Activated CD4-positive, alpha-beta T cell treated with anti-CD3 and anti-CD28 coated beads for 48 hours (primary cell): ENCODE measurements at regions not wholly inside any gene's neighbourhood (a gene's known extent, or its start where the extent isn't known, plus 50 kb on each side); places are given as distances from the start of the nearest gene placed in this dataset.
"Not testable (repeated sequence)": the region's sequence is repeated elsewhere in the genome, so short reads cannot be mapped to it uniquely, and the experiment has no call there.

Source experiments
- DNase-seq: peaks from one replicate; pipeline ENCODE4 v3.0.0-alpha.2; 2020

DNA sequence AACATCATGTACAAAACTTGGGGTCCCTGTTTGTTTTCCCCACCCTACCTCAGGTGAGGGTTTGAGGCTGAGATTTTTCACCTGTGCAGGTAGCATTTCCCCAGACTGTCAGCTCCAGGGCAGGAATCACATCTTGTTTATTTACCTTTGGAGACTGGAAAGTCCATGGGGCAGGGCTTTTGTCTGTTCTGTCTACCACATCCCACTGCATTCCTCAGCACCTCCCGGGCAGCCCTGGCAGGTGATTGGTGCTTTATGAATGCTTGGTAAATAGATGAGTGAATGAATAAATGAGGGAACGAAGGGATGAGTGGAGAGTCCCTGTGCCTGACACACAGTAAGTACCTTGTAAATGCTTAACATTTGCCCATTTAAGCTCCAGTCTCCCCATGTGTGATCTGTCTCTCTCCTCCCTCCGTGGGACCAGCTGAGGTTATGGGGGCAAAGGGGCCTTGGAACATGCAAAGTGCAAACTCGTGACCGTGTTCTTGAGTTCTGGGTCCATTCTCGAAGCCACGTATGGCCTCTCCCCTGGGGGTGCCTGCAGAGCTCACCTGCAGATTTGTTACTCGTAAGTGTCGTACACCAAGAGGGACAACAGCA, 69.7 kb upstream of the PMEPA1 start:
- DNase-seq, result no peak

DNA sequence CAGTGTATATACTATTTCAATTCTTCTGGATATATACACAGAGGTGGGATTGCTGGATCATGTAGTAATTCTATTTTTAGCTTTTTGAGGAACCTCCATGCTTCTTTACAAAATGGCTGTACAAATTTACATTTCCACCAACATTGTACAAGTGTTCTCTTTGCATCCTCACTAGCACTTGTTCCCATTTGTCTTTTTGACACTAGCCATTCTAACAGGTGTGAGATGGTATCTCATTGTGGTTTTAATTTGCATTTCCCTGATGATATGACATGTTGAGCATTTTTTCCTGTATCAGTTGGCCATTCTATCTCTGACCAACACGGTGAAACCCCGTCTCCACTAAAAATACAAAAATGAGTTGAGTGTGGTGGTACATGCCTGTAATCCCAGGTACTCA, 68.1 kb upstream of the PMEPA1 start:
- no peak for DNase-seq

DNA sequence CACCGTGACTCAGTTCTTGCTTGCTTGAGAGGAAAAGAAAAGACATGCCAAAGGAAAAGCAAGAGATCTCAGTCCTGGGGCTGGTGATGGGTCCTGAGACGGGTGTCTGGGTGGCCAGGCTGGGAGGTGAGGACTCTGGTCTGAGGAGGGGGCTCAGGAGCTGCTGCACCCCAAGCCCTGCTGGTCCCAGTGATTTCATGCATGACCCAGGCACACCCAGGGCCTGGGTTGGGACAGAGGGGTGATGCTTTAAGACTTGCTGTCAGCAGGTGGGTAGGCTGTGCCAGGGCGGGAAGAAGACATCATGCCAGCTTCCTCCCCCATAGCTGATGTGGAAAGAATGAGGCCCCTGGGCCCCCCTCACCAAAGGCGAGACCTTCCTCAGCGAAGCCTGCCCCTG, 65.1 kb upstream of the PMEPA1 start:
- no peak for DNase-seq

DNA sequence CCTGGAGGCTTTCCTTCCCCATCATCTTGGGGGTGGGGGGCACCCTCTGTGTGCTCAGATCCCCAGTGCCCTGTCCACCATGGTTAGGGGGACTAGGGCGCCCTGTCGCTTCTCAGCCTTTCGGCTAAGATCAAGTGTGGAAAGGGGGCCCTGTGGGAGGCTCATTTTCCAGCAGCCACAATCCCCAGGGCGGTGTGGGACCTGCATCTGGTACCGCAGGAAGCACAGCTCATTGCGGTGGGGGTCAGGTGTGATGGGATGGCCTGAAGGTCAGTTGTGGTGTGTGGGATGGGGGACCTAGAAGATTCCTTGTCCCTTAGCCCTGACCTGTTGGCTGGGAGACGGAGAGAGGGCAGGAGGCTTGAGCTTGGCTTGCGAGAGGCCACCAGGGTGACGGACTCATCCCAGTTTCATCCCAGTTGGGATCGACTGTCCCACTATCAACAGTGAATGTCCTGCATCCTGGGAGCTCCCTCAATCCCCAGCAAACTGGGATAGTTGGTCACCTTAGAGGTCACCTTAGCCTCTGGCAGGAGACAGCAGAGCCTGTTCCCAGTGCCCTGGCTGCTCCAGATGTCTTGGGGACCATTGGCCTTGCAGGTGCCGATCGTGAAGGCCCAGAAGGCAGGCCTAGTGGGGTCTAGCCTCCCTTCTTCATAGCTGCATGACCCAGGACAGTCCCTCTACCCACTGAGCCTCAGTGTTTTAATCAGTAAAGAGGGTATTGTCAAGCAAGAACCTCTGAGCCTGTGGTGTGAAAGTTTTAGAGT, 64.5 kb upstream of the PMEPA1 start:
- no peak for DNase-seq

DNA sequence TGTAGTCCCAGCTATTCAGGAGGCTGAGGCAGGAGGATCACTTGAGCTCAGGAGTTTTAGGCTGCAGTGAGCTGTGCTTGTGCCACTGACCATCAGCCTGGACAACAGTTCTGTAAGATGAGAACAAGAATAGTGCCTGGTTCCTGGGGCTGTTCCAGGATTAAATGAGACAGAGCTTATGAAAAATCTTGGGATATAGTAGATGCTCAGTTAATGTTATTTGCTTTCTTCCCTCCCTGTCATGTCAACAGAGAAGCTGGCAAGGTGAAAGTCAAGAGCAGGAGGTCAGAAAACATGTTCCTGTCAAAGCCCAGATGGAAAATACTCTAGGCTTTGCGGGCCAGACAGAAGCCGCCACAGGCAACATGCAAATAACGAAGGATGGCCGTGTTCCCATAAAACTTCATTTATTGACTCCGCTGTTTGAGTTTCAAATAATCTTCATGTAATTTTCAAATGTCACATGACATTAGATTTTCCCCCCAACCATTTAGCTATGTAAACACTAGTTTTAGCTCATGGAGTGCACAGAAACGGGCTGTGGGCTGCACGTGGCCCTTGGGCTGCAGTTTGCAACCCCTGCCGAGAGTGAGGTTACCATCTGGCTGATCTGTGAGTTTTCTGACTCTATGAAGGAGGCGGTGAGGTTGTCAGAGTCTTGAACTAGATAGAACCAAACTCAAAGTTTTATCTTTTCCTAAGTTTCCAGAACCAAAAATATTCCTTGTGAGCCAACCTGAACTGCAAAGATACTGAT, 63.4 kb upstream of the PMEPA1 start:
- no peak for DNase-seq

DNA sequence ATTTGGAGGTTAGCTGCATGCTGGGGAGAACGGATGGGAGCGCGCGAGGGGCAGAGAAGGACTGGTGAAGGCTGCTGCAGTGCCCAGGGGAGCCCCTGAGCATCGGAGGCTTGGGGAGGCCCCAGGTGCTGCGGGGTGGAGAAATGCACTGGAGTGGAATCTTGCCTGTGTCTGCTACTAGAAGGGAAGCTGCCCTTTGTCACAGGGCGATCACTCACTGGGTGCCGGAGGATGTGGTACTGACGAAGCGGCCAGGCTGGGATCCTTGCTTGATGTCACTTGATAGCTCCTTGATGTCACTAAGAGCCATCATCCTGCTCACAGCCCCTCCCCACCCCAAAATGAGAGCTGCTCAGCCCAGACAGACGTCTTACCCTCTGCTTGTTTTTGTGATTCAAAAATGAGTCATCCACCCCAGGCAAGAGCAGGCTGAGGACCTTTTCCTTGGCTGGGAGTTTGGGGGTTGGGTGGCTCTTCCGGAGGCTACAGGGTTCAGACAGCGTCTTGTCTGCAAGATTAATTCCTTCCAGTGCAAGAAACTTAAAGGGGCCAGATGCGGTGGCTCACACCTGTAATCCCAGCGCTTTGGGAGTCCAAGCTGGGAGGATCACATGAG, 62.6 kb upstream of the PMEPA1 start:
- DNase-seq, result peak; percentile 39

DNA sequence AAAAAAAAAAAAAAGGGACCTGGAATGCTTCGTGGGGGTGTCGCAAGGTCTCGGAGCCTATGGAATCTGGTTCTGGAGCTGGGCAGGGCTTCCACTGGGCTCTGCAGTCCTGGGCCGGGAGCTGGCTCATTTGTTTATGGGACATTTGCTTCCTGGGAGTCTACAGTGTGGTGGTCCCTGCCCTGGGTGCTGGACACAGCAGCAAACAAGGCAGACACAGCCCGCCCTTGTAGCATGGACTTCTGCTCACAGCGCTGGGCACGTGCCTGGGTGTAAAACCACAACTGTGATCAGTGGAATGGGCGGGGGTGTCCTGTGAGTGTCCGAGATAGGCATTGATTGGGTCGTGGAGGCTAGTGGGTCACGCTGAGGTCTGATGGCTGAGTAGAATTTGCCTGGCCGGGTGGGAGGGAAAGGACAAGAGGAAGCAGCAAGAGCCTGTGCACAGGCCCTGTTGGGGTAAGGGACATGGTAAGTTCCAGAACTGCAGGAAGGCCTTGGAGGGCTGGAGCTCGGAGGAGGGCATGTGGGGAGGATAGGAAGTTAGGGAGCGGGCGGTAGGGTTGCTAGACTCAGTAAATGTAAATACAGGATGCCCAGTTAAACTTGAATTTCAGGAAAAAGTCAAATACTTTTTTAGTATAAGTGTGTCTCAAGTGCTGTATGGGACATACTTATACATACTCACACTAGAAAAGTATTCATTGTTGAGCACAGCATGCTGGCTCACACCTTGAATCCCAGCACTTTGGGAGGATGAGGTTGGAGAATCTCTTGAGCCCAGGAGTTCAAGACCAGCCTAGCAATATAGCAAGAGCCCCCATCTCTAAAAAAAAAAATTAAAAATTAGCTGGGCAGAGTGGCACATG, 61.3 kb upstream of the PMEPA1 start:
- no peak for DNase-seq

DNA sequence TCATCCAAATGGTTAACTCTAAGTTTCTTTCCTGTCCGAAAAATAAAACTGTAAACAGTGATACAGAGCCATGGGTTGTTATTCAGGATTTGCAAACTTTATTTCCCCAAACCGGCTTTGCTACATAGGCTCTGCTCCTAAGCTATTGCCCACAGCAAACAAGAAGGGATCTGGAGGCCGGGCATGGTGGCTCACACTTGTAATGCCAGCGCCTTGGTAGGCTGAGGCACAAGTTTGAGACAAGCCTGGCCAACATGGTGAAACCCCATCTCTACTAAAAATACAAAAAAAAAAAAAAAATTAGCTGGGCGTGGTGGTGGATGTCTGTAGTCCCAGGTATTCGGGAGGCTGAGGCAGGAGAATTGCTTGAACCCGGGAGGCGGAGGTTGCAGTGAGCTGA, 60.6 kb upstream of the PMEPA1 start:
- not testable (repeated sequence) for DNase-seq

DNA sequence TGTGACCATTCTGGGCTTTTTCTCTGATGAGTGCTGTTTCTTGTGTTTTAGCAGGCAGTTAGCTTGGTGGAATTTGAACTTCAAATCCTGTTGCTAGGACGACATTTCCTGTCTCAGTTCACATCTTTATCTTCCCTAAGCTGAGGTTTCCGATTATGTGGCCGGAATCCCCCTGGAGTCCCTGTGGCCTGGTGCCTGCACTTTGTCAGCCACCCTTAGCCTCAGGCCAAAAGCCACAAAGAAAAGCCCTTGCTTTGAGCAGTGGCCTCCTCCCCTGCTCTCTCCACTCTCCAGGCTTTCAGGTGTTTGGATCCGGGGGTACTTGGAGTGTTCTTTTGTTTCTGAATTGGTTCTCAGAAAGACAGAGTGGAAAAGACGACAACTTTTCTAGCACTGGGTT, 59.9 kb upstream of the PMEPA1 start:
- no peak for DNase-seq

DNA sequence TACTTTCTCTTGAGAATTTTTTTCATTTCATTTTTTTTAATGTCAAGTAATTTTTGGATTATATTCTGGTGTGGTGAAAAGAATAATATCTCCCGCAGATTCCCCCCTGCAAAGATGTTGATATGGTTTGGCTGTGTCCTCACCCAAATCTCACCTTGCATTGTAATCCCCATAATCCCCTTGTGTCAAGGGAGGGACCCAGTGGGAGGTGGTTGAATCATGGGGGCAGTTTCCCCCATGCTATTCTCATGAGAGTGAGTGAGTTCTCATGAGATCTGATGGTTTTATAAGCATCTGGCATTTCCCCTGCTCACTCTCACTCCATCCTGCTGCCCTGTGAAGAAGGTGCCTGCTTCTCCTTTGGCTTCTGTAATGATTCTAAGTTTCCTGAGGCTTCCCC, 58.7 kb upstream of the PMEPA1 start:
- no peak for DNase-seq

DNA sequence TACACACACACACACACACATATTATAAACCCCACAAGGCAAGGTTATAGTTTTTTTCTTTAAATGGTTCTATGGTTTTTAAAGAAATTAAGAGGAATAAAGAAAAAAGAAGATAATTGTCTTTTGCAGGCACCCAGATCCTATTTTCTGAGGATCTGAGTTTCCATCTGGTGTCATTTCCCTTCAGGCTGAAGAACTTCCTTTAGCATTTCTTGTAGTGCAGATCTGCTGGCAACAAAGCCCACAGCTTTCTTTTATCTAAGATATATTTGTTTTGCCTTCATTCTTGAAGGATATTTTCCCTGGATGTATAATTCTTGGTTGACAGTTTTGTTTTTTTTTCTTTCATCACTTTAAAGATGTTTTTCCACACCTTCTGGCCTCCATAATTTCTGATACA, 57.6 kb upstream of the PMEPA1 start:
- no peak for DNase-seq

DNA sequence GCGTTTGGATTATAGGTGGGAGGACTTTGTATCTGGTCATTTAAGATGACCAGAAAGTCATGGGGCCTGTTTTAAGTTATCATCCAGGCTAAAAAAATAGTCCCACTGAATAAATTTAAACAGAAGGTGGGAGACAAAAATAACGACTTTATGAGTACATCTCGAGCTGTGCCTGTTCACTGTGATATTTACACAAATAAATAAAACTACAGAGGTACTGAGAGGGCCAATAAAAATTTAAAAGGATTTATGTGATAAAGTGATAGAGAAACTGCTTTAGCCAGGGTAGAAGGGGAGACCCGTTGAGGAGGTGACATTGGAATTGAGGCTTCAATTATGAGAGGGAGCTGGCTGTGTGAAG, 53.4 kb upstream of the PMEPA1 start:
- DNase-seq, result no peak

DNA sequence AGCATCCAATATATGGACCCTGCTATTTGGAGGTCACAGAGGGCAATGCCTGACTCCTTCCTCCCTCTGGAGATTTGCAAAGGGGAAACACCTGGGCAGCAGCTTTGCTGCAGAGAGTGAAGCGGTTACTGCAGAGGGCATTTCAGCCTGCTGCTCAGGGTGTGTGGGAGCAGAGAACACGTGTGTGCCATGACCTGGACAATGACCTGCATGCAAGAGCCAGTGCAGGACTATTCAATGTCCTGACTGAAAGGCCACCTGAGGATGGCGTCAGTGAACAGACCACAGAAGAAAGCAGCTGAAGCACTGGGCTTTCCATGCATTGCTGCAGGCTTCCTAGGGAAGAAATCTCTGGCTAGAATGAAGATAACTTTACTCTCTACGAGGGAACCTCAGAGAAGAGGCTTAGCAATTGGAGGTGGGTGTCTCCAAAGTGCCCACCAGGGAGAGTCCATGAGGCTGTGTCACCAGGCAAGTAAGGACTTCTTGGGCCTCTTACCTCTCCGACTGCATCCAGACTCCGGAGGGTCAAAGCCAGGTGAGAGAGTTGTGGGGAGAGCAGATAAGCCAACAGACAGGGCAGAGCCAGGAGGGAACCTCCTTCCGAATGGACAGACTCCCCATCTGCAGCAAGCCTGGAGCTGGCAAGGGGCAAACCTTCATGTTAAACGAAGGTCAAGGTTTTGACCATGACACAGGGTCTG, 52.9 kb upstream of the PMEPA1 start:
- no peak for DNase-seq

DNA sequence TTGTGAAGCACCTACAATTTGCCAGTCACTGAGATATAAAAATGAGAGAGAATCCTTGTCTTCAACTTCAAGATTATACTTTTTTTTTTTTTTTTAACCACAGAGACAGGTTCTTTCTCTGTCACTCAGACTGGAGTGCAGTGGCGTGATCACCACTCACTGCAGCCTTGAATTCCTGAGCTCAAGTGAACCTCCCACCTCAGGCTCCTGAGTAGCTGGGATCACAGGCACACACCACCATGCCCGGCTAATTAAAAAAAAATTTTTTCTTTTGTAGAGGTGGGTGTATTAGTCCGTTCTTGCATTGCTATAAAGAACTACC, 51.6 kb upstream of the PMEPA1 start:
- DNase-seq, result no peak

DNA sequence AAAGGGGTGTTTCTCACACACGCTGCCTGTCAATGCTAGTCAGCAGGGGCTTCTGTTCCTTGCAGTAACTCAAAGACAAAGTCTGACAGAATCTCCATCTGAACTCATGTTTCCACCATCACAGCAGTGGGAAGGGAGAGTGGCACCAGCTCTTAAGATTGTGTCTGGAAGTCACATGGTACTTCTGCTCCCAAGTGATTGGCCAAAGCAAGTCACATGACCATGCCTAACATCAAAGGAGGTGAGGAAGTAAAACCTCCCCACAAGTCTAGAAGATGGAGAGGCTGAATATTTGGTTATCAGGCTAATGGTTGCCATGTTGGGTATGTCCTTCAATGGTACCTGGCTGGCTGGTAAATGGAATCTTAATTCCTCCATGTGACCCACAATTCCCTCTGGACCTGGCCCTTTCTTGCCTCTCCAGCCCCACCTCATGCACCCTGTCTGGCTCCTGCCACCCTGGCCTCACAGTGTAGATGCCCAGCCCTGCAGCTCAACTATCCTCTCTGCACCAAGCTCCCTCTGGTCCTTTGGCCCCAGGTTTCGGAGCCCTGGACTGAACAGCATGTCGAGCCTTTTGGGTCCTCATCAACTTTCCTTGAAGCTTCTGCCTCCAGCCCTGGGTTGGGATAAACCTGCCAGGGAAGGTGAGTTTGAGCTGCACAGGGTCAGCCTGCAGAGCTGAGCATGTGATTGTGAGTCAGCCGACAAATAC, 51.0 kb upstream of the PMEPA1 start:
- DNase-seq, result no peak

DNA sequence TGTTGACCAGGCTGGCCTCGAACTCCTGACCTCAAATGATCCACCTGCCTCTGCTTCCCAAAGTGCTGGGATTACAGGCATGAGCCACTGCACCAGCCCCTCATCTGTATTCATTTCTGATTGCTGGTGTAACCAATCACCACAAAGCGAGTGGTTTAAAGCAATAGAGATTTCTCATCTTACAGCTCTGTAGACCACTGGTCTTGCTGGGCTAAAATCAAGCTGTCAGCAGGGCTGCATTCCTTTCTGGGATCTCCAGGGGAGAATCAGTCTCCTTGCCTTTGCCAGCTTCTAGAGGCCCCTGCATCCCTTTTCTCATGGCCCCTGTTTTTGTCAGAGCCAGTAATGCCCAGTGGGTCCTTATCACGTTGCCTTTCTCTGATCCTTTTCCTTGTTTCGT, 49.9 kb upstream of the PMEPA1 start:
- DNase-seq, result no peak
